SIG-M5 treated with dmso at 0.1 percent for 504 hours (cell line): ENCODE measurements at regions not wholly inside any gene's neighbourhood (a gene's known extent, or its start where the extent isn't known, plus 50 kb on each side); places are given as distances from the start of the nearest gene placed in this dataset.
"Not testable (repeated sequence)": the region's sequence is repeated elsewhere in the genome, so short reads cannot be mapped to it uniquely, and the experiment has no call there.

ENCODE experiments used
- DNase-seq: peaks from one replicate; lab custom pipeline; 2025; ENCODE audit not compliant: unreplicated experiment; lab: John Stamatoyannopoulos, UW

DNA sequence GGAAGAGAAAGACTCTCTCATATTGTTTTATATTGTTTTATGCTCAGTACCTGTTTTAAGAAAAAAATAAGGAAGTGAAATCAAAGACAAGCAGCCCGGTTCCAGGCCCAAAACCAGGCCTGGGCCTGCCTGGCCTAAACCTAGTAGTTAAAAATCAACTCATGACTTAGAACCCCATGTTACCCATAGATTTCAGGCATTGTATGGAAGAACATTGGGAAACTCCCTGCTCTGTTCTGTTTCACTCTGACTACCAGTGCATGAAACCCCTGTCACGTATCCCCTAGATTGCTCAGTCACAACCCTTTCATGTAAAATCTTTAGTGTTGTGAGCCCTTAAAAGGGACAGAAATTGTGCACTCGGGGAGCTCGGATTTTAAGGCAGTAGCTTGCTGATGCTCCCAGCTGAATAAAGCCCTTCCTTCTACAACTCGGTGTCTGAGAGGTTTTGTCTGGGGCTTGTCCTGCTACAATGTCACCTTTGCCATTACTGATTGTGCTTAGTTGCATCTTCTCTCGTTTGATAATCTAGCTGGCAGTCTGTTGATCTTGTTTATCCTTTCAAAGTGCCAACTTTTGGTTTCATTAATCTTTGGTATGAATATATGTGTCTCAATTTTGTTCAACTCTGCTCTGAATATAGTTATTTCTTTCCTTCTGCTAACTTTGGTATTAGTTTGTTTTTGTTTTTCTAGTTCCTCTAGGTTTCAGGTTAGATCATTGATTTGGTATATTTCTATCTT lies 842.8 kb upstream of the NDST4 start:
- not testable (repeated sequence) for DNase-seq

- no peak for DNase-seq
Measured at GRCh38 chr4:115950806-115951205, 837.4 kb upstream of the NDST4 start.

DNA sequence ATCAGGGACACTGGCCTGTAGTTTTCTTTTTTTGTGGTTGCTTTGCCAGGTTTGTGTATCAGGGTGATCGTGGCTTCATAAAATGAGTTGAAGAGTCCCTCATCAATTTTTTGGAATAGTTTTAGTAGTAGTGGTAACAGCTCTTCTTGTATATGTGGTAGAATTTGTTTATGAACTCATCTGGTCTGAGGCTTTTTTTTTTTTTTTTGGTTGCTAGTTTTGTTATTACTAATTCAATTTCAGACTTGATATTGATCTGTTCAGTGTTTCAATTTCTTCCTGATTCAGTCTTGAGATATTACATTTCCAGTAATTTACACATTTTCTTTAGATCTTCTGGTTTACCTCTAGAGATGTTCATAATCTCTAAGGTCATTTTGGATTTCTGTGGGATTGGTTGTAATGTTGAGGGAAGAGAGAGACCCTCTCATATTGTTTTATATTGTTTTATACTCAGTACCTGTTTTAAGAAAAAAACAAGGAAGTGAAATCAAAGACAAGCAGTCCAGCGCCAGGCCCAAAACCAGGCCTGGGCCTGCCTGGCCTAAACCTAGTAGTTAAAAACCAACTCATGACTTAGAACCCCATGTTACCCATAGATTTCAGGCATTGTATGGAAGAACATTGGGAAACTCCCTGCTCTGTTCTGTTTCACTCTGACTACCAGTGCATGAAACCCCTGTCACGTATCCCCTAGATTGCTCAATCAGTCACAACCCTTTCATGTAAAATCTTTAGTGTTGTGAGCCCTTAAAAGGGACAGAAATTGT lies 836.7 kb upstream of the NDST4 start:
- DNase-seq = not testable (repeated sequence)

DNA sequence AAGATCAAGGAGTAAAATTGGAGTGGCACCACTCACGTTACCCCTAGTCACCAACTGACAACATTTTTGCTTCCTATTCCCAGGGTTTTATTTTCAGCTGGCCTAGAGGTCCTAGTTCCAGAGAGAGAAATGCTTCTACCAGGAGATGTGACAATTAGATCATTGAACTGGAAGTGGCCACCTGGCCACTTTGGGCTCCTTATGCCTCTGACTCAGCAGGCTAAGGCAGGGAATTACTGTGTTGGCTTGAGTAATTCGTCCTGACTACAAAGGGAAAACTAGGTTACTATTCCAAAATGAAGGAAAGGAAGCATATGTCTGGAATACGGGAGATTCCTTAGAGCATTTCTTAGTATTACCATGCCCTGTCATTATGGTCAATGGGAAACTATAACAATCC lies 831.6 kb upstream of the NDST4 start:
- DNase-seq = no peak

DNA sequence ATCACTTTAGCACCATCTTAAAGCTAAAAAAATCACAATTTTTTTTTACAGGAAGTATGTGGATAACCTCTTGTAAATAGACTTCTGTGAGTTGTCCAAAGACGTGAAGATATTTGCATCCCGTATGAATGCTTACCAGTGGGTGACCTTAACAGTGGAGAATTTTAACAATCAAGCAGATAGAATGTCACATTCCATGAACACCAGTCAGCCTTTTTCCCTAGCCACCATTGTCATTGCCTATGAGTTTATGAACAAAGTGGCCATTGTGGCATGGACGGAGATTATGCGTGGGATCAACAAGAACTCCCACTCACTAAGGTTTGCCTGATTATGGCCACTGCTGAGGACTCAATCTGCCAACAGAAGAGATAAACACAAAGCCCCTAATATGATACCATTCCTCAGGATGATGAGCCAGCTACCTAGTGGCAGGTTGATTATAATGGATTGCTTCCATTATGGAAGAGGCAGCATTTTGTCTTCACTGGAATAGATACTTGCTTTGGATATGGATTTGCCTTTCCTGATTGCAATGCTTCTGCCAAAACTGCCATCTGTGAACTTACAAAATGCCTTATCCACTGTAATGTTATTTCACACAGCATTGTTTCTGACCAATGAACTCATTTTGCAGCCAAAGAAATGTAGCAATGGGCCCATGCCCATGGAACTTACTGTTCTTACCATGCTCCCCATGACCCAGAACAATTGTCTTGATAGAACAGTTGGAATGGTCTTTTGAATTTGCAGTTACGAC lies 830.9 kb upstream of the NDST4 start:
- no peak for DNase-seq

GRCh38 chr4:115938764-115939443 lies 825.5 kb upstream of the NDST4 start:
- no peak for DNase-seq

GRCh38 chr4:115929373-115929772 lies 816.0 kb upstream of the NDST4 start:
- no peak for DNase-seq

- no peak for DNase-seq
Measured at GRCh38 chr4:115927382-115927781, 814.0 kb upstream of the NDST4 start.

DNA sequence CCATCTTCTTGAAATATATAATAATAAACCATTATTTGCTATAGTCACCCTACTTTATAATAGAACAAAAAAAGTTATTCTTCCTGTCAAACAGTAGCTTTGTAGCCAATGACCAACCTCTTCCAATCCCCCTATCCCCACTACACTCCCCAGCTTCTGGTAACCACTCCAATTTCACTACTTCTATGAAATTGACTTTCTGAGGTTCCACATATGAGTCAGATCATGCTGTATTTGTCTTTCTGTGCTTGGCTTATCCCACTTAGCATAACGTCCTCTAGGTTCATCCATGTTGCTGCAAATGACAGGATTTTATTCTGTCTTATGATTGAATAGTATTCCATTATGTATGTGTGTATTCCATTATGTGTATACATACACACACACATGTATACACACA lies 809.7 kb upstream of the NDST4 start:
- DNase-seq = no peak

DNA sequence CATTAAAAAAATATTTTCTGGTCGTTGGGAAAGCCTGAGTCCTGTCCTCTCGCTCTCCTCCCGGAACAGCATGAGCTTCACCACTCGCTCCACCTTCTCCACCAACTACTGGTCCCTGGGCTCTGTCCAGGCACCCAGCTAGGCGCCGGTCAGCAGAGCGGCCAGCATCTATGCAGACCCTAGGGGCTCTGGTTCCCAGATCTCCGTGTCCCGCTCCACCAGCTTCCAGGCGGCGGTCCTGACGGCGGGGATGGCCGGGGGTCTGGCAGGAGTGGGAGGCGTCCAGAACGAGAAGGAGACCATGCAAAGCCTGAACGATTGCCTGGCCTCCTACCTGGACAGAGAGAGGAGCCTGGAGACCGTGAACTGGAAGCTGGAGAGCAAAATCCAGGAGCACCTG lies 807.2 kb upstream of the NDST4 start:
- no peak for DNase-seq

GRCh38 chr4:115918149-115918548 lies 804.7 kb upstream of the NDST4 start:
- DNase-seq = peak; percentile 71

GRCh38 chr4:115906428-115906827 lies 793.0 kb upstream of the NDST4 start:
- DNase-seq = no peak

- DNase-seq = no peak
Measured at GRCh38 chr4:115883847-115884246, 770.4 kb upstream of the NDST4 start.

DNA sequence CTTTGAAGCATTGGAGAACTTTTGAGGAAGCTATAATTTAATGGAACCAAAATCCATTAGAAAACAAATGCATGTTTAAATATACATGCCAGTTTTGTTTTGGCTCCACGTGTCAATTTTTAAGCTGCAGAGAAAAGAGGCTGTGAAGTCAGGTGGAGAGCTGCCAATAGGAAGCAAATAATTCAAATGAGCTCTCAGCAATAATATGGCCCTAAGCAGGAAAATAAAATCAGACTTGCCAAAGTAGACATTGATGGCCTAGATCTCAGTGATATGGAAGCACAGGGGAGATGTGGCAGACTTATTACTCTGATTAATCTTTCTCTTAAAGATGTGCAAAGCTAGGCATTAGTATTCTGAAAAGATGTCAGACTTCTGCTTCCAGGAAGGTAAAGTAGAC lies 769.8 kb upstream of the NDST4 start:
- no peak for DNase-seq

- no peak for DNase-seq
Measured at GRCh38 chr4:115873048-115873447, 759.6 kb upstream of the NDST4 start.

- DNase-seq = no peak
Measured at GRCh38 chr4:115871596-115871995, 758.2 kb upstream of the NDST4 start.

GRCh38 chr4:115866364-115866896 lies 753.0 kb upstream of the NDST4 start:
- DNase-seq = no peak

- DNase-seq = no peak
Measured at GRCh38 chr4:115865736-115866135, 752.3 kb upstream of the NDST4 start.

DNA sequence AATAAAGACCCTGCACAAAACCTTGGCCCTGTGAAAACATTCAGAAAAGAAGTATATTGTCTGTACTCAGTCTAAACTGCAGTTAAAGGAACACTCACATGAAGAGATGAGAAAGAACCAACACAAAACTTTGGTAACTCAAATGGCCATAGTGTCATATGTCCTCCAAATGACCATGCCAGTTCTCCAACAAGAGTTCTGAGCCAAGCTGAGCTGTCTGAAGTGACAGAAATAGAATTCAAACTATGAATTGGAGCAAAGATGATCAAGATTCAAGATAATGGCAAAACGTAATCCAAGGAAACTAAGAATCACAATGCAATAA lies 739.3 kb upstream of the NDST4 start:
- no peak for DNase-seq

DNA sequence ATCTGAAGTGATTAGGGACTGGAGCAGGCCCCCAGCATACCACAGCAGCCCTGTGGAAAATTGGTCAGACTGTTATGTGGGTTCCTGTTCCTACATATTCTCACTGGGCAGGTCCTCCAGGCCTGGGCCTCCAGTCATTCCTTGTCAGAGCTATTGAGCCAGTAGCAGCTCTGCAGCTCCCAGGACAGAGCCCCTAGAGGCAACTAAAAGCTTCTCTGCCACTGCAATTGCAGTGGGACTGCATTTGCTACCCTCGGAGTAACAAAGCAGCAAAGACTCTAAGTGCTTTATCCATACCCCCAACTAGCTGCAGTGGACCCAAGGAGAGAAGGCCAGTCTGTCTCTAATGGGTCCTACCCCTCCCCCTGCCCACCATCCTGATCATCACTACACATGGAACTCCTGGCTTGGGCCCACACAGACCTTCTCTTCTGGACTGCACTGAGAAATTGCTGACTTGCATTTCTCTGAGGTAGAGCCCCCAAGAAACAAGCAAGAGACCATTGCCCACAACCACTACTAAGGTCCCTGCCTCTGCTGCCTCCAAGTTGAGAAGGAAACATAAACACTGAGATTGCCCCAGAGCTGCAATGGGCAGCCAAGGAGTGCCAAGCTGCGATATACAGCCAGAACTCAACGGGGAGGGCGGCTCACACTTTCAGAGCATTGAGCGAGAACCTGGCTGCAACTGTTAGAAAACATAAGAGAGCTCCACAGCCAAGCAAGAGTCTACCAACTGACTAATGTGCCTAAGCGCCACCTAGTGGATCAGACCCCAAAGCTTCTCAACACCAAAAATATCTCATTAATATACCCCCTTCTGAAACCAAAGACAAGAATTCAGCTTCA lies 738.7 kb upstream of the NDST4 start:
- peak; percentile 64 for DNase-seq
